ENCODE measurements at regions not wholly inside any gene's neighbourhood (a gene's known extent, or its start where the extent isn't known, plus 50 kb on each side); places are given as distances from the start of the nearest gene placed in this dataset.
"Not testable (repeated sequence)": the region's sequence is repeated elsewhere in the genome, so short reads cannot be mapped to it uniquely, and the experiment has no call there.

DNA sequence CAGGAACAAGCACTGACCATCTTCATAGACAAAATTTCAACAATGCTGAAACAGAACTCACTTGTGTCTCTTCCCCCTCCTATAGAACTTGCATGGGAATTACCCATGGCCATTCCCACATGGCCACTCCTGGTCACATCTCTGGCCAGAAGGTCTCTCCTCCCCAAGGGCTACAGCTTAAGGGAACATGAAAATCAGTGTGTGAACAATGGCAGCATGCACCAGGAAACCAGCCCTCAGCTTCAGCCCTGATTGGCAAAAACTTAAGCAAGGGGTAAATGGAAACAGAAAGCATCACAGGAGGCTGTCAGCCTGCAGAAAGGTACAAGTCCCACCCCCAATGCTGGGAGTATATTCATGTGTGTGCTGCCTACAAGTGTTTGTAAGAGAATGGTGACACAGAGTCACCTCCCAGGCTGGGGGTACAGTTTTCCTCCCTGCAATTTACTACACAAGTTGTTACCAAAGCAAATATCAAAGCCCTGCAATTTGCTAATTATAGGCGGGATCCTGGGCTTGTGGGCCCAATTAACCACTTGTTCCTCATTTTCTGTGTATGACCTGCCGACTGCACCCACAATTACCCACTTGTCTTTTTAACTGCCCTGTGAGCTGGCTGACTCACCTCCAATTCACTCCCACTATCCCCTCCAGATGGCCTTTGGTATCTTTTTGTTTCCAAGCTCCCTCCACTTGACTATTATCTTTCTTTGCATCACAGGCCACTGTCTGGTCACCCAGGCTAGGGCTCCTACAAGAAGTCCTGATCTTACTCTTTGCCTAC, 84.4 kb upstream of the HES1 start:
- peak; percentile 74 for DNase-seq

DNA sequence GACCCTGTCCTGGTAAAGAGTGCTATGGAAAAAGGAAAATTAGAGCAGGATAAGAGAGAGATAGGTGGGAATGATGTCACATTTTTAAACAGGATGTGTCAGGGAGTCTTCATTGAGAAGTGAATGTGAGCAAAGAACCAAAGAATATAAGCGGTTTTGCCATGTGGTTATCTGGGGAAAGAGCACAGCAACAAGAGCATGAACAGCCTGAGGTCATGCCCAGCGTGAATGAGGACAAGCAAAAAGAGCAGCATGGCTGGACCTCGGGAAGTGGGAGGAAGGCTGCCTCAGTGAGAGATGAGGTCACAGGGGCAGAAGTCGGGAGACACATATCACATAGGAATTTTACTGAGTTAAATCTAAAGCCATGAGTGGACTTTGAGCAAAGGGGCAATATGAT, 82.8 kb upstream of the HES1 start:
- no peak for DNase-seq

DNA sequence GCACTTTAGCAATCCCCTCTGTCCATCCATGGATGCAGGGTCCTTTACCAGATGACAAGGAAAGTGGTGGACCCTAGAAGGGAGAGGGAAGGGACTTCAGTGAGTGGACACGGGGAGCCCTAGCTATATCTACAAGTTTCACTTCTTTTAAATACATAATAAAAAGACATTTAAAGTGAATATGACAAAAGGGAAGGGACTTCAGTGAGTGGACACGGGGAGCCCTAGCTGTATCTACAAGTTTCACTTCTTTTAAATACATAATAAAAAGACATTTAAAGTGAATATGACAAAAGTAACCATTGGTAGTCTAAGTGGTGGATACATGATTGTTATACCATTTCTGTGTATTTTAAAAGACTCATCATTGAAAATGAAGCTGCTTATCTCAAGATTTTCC, 81.9 kb upstream of the HES1 start:
- no peak for DNase-seq

DNA sequence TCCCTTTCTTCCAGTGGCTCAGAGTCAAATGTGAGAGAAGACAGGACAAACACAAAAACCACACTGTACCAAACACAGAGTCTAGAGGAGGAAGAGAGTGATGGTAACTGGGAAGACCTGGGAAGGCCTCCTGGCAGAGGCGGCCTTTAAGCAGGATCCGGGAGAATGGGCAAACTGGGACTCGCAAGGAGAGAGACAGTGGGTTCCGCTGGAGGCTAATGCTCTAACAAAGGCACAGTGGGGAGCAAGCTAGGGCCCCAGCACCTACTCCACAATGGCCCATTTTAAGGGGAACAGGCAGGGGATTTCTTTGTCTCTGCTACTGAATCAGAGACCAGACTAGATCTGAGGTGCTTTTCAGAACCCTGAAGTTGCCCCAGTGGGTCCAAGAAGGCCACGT, 81.4 kb upstream of the HES1 start:
- DNase-seq: no peak

DNA sequence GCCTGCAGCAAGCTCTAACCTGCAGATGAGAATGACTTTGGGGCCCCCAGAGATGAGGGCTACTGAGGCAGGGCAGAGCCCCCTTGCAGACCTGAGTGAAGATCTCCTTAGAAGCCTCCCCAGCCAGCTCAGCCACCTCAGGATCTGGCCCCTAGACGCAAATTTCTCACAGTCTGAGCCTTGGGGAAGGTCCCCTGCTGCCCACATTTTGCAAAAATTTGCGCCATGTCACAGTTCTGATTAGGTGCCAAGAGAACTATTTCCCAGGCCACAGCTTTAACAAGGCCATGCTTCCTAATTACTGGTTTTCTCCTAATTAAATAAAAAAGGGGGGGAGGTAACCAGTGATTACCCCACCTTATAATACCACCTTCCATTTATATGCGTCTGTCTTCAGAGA, 81.0 kb upstream of the HES1 start:
- DNase-seq: no peak

DNA sequence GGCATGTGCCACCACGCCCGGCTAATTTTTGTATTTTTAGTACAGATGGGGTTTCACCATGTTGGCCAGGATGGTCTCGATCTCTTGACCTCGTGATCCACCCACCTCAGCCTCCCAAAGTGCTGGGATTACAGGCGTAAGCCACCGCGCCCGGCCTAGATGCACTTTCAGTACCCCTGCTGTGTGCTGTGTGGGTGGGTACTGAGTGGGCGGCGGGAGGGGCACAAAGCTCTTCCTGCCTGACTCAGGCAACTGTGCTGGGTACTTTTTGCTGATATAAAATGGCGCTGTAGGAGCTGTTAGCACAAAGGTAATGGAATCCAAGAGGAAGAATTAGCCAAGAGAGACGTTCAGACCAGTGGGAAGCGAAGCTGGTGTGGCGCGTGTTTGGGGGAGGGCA, 79.6 kb upstream of the HES1 start:
- DNase-seq: not testable (repeated sequence)

DNA sequence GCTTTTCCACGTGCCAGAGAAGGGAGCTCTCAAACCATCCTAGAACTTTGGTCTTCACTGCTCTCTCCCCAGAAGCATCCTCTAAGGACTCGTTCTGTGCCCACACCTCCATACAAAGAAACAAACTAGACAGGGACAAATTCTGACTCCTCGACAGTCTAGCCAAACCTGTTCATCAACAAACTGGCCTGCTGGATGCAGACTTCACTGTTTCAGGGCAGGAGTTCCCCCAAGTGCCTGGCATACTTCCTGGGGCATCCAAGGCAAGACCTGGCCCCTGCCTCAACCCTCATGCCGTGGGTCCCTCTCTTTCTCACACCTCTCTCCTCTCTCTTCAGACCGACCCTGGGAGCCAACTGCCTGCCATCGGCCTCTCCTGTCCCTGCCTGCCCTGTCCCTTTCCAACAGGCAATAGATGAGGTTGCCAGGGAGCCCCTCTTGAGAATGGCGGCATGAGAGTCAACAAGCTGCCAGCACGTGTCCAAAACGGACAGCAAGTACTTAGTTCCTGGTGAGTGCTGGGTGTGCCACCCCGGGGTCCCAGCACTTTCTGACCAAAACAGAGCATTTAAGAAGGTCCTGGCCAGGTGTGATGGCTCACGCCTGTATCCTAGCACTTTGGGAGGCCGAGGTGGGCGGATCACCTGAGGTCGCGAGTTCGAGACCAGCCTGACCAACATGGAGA, 79.1 kb upstream of the HES1 start:
- DNase-seq: peak; percentile 75

DNA sequence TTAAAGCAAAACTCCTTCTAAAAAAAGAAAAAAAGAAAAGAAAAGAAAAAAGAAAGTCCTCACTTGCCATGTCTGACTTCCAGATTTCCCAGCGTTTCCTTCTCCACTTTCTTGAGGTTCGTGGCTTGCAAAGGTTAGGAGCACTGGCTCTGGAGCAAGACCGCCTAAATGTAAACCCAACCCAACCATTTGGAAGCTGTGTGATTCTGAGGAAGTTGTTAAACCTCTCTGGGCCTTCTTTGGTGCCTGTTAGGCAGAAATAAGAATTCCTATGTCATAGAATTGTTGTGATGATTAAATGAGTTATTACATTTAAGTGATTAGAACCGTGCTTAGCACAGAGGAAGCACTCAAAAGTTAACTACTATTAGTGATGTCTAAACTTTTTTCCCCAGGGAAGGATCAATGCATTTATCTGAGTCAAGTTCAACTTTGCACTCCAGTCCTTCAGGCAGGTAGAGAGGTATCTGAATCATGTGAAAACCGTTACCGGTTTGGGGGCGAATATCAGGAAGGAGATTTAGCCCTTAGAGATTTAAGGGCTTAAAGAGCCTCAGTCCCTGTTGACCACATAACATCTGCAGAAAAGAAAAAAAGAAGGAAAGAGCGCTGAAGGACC, 78.3 kb upstream of the HES1 start:
- DNase-seq: no peak

DNA sequence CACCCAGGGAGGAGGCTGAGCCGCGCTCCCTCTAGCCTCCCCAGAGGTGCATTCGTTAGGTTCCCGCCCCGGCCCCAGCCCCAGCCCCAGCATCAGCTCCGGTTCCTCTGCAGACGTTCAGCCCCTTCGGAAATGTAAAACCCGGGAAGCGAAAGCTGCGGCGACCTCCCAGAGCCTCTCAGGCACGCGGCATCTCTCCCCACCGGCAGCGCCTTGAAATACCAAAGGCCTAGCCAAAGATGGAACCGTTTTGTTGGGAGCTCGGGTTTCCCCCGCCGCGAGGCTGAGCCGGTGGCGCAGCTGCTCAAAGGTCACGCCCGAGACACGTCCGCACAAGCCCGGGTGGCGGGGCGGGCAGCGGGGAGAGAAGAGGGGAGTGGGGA, 77.8 kb upstream of the HES1 start:
- peak; percentile 92 for DNase-seq

DNA sequence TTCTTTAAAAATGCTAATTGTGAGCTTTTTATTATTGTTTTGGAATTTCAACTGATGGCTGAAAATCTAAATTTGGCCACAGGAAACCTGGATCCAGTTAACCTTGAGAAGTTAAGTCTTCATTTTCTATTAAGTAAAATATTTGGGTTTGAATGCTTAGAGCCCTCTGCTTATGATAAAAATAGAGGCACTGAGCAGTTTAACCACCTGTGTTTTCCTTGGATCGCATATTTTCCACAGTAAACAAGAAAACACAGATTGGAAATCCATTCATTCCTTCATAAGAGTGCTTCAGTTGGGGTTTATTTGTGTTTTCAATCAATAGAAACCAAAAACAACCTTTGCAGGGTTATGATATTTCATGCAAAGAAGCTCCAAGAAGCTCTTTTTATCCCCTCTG, 77.2 kb upstream of the HES1 start:
- no peak for DNase-seq

DNA sequence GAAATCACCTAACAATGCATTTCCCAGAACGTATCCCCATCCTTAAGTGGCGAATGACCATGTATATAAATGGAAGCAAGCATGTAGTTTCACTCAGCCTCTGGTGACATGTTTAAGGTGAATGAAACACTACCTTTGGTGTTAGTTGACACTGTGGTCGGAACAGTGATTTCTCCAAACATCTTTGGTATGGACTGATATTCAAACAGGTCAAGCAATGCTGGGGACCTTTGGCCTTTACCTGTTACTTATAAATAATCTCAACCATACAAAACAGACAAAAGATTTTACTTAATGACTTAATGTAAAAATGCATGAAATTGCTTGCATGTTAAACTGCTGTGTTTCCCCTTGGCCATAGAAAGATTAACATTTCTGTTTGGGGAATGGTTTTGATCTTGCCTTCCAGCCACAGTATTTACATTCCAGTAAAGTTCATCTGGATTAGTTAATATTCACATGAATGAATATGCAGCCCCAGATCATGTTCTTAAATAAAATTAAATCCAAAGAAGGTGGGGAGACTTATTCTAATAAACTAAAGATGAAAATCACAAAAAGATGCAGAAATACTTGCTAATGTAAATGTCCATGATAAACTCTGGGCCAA, 74.4 kb upstream of the HES1 start:
- no peak for DNase-seq

DNA sequence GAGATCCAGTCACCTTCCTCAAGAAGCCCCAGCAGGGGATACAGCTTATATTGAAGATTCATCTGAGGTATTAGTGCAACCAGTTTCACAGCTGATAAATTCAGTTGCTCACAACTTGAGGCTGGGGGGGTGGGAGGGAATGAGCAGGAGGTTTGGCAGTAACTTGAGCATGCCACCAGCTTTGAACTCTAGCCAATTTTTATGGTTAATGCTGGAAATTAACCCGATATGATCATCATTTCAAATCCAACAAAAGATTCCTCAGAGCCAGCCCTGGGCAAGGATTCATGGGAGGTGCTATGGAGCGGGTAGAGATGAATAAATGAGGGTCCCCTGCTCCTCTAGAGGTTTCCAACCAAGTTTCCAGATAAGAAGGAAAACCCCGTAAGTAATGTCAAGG, 73.1 kb upstream of the HES1 start:
- no peak for DNase-seq

DNA sequence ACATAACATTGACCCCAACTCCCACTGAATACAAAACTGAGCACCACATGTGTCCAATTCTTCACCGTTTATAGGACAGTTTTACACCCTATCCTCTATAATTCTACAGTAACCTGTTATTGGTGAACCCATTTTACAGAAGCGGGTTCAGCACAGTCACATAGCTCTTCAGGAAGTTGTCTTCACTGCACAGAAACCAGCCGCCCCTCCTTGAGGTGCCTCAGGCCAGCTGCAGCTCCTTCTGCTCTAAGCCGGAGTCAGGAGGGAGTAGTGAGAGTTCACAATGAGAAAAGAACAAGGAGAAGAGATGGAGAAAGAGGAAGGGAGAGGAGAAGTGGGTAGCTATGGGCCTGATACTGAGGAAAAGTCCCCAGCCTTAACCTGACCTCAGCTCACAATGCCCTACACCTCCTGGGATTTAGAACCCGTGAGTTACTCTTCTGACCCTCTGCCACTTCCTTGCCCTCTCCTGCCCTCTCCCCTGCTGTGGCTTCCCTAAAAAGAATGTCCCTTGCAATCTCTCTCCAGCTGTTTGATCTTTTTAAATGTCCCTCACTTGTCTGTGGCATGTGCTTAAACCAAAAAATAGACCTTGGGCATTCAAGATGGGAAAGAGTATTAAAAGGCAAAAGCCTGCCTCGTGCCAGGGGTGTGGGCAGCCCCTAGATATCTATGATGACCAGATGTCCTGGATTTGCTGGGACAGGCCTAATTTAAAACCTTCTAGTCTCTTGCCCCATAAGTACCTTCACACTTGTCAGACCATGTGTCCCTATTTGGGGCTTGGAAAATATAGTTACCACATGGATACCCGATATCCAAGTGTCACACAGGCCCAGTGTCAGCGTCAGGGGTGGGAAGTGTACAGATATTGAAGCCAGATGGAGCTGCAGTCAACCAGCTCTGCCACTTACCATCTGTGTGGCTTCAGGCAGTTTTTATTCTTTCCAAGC, 71.3 kb upstream of the HES1 start:
- no peak for DNase-seq

DNA sequence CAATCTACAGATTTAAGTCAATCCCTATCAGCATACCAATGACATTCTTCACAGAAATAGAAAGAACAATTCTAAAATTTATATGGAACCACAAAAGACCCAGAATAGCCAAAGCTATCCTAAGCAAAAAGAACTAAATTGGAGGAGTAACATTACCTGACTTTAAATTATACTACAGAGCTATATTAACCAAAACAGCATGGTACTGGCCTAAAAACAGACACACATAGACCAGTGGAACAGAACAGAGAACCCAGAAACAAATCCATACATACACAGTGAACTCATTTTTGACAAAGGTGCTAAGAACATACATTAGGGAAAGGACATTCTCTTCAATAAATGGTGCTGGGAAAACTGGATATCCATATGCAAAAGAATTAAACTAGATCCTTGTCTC, 68.6 kb upstream of the HES1 start:
- DNase-seq: not testable (repeated sequence)

DNA sequence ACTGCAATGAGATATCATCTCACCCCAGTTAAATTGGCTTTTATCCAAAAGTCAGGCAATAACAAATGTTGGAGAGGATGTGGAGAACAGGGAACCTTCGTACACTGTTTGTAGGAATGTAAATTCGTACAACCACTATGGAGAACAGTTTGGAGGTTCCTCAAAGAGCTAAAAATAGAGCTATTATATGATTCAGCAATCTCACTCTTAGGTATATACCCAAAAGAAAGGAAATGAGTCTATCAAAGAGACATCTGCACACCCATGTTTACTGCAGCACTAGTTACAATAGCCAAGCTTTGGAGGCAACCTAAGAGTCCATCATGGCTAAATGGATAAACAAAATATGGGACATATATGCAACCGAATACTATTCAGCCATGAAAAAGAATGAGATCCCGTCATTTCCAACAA, 68.0 kb upstream of the HES1 start:
- DNase-seq: no peak

DNA sequence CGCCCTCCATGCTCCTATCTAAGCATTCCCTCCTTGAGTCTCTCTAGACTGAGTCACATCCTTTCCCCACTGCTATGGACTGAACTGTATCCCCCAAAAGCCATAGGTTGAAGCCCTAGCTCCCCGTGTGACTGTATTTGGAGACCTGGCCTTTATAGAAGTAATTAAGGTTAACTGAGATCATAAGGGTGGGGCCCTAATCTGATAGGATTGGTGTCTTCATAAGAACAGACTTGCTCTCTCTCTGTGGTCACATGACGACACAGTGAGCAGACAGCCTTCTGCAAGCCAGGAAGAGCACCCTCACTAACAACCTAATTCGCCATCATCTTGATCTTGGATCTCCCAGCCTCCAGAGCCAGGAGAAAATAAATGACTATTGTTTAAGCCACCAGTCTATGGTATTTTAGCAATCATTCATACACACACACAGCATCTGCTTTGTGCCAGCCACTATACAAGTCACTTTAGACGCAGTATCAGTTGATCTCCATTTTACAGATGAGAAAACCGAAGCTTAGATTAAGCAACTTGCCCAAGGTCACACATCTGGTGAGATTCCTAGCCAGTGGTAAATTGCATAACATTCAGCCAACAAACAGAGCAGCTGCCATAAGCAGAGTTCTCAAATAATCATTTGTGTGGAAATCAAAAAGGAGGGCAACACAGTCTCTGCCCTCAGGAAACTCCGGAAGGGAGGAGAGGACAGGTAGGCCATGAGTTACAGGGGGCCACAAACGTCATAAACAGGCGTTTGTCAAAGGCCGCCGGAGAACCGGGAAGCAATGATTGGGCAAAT, 66.3 kb upstream of the HES1 start:
- no peak for DNase-seq

DNA sequence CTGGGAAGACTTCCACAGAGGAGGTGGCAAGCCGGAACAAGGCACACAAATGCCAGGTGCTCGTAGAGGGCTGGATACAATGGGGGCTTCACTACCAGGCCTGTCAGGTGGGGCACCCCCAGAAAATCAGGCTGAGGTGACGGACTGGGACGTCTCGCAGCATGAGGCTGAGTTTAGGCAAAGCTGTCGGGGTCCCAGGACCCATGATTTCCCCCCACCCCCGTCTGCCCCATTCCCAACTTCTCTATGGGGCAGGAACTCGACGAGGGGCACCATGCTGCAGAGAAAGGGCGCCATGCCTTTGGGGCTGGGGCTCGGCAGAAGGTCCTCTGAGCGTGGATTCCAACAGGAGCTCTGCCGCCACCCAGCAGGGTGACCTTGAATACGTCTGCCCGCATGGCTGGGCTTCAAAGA, 65.7 kb upstream of the HES1 start:
- no peak for DNase-seq

DNA sequence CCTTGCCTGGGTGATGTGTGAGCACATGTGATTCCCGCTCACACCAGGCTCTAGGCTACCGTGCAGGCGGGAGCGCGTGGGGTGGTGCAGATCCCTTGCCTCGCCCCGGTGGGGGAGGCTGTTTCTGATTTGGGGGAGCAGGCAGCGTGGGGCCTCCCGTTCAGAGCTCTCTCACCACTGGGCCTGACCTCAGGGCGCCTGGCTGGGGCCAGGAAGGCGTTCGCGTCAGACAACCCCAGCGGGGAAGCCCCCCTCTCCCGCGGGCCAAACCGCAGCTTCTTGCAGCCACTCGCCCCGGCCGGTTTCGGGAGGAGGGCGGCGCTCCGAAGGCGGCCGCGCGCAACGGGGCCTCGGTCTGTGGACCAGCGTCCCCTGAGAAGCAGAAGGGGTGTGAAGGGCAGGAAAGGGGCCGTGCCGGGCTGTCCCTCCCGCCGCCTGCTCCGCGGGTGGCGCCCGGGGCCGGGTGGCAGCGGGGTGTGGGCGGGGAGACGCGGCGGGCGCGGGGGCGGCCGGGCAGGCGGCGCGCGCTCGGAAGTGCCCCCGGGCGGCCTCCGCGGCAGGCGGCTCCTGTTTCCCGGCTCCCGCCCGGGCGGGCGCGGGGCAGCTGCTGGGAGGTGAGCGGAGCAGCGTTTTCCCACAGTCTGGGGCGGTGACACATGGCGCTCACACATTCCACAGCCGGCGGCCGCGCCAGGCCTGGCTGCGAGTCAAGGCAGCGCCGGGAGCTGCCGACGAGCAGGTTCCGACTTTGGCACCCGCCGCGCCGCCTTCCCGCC, 65.1 kb upstream of the HES1 start:
- peak; percentile 98 for DNase-seq

DNA sequence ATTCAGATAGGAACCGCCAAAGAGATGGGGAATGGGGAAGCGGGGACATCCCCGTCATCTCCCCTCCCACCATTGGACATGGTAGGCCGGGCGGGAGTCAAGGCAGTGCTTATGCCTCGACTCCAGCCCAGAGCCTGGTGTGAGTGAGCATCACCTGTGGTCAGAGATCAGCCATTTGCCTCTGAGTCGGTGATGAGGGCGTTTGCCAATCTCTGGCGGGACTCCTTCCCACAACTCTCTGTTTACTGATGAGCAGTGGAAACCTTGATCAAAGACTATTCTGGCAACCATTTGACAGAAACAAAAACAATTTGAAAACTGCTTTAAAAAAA, 63.9 kb upstream of the HES1 start:
- no peak for DNase-seq

DNA sequence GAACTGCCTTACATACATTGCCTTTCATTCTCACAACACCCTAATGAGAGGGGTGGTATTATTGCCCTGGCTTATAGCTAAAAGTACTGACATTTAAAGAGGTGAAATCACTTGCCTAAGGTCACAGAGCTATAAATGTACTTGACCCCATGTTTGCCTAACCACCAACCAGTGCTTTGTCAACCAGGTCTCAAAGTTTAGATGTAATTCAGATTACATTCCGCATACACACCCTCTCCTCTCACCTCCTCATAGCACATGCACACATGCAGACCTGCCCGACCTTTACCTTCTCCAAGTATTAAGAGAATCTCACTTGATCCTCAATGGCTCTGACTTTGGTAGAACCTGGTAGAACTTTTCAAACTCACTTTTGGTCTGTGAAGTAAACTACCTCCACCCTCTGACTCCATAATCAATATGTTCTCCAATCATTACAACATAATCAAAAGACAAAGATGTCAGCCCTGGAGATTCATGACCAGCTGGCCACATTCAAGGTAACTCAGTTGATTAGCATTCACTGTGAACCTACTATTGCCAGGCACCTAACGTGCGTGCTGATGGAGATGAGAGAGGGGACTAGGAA, 63.2 kb upstream of the HES1 start:
- no peak for DNase-seq

DNA sequence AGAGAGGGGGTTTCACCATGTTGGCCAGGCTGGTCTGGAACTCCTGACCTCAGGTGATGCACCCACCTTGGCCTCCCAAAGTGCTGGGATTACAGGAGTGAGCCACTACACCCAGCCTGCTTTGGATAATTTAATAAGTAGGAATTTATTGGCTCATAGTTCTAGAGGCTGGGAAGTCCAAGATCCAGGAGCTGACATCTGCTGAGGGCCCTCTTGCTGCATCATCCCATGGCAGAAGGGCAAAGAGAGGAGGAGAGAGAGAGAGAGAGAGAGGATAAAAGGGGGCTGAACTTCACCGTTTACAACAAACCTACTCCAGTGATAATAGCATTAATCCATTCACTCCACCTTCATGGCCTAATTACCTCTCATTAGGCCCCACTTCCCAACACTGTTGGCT, 62.0 kb upstream of the HES1 start:
- DNase-seq: no peak
